ENCODE measurements at regions not wholly inside any gene's neighbourhood (a gene's known extent, or its start where the extent isn't known, plus 50 kb on each side); places are given as distances from the start of the nearest gene placed in this dataset.

DNA sequence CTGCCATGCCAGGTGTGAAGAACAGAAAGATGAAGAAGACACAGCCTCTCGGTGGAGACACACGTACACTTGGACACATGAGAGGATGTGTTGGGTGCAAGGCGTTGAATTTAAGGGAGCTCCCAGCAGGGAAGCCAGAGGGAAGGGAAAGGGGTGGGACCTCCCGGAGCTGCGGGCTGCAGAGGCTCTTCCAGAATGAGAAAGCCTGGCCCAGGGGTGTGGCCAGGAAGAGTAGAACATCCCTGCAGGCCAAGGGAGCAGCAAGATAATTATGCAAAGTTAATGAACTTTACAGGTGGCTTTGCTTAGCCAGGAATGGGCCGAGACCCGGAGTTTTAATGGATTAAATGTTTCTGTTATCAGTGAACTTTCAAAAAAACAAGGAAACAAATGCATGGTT, 270.3 kb downstream of the KLF6 start:
- Mint-ChIP-seq H3K36me3 (peaks cover 0 to 8% of the 10 kb centered on the region in 2 donors), H3K27ac (no peak overlapping the region), H3K9me3 (peaks cover 0 to 9% of the 10 kb centered on the region in 2 donors)
- ATAC-seq (no peak), DNase-seq (ENCODE audit: low spot score in 2 of 2) (no peak)

GRCh38 chr10:3512263-3512662, 272.7 kb downstream of the KLF6 start:
- Mint-ChIP-seq H3K27ac (no peak overlapping the region), H3K9me3 (peaks cover 0 to 5% of the 10 kb centered on the region in 2 donors), H3K36me3 (peaks cover 0 to 8% of the 10 kb centered on the region in 2 donors)
- ATAC-seq (no peak), DNase-seq (ENCODE audit: low spot score in 2 of 2) (no peak)

DNA sequence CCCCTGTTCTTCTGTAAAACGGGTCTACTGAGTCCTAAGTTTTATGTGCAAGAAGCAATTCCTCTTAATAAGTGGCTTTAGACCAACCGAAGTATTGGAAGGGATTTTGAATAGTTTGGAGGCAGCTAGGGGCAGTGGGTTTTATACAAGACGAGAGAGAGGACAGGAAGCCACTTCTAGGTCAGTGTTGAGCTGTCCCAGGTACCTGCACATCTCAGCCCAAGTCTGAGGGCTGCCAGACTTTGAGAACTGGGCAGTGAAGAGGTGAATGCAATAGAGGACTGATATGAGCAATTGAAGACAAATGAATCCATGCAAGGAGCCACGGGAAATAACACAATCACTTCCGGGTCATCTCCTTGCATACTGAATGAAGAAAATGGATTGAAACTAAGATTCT, 273.5 kb downstream of the KLF6 start:
- no peak for DNase-seq (ENCODE audit: low spot score in 2 of 2)
- Mint-ChIP-seq H3K27ac (no peak overlapping the region), H3K36me3 (peaks cover 0 to 1% of the 10 kb centered on the region in 2 donors), H3K9me3 (peaks cover 0 to under 1% of the 10 kb centered on the region in 2 donors)
- ATAC-seq = no peak

GRCh38 chr10:3510741-3511140, 274.3 kb downstream of the KLF6 start:
- DNase-seq (ENCODE audit: low spot score in 2 of 2) (no peak), ATAC-seq (no peak)
- Mint-ChIP-seq H3K9me3 (no peaks in the 10 kb centered on the region), H3K36me3 (no peaks in the 10 kb centered on the region), H3K27ac (no peak overlapping the region)

GRCh38 chr10:3509355-3509754, 275.7 kb downstream of the KLF6 start:
- DNase-seq (ENCODE audit: low spot score in 2 of 2) (no peak), ATAC-seq (no peak)
- Mint-ChIP-seq H3K9me3 (no peaks in the 10 kb centered on the region), H3K27ac (no peak overlapping the region), H3K36me3 (no peaks in the 10 kb centered on the region)

- Mint-ChIP-seq H3K27ac (no peak overlapping the region), H3K36me3 (no peaks in the 10 kb centered on the region), H3K9me3 (no peaks in the 10 kb centered on the region)
- DNase-seq (ENCODE audit: low spot score in 2 of 2) = no peak
- ATAC-seq = no peak
Measured at GRCh38 chr10:3503299-3503698, 281.7 kb downstream of the KLF6 start.

DNA sequence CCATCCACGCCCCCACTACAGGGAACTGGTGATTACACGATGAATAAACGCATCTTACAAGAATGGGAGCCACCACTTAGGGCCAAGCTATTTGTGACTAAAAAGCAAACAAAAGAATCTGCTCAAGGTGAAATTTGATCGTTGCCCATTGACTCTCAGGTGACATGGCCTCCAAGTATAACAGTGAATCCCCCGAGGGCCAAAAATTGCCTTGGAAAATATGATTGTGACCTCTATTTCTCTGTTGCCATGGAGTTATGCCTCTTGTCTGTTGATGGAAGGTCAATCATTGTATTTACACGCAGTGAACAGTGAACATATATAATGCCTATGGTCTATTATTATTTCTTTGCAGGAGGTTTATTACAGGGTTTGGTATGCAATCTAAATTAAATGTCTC, 282.3 kb downstream of the KLF6 start:
- Mint-ChIP-seq H3K27ac (no peak overlapping the region), H3K9me3 (no peaks in the 10 kb centered on the region), H3K36me3 (no peaks in the 10 kb centered on the region)
- DNase-seq (ENCODE audit: low spot score in 2 of 2) (no peak), ATAC-seq (no peak)

DNA sequence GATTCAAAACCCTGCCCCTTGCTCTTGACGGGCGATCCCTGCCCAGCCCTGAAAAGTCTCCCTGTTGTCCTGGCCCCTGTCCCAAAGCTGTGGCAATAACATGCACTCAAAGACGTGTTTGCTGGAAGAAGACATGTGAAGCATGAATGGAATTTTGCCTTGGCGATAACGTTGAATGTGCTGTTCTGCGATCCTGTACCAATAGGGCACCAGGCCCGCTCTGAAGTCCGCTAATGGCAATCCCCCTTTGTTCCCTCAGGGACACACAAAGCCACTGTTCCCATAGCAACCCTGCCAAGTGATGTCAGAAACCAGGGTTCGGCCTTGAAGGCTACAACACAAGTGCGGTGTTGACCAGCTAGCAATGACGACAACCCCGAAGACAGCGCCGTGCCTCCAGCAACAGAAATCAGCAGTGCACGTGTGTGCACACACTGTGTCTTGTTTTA, 284.6 kb downstream of the KLF6 start:
- Mint-ChIP-seq H3K27ac (no peak overlapping the region), H3K9me3 (no peaks in the 10 kb centered on the region), H3K36me3 (no peaks in the 10 kb centered on the region)
- ATAC-seq = no peak
- no peak for DNase-seq (ENCODE audit: low spot score in 2 of 2)

DNA sequence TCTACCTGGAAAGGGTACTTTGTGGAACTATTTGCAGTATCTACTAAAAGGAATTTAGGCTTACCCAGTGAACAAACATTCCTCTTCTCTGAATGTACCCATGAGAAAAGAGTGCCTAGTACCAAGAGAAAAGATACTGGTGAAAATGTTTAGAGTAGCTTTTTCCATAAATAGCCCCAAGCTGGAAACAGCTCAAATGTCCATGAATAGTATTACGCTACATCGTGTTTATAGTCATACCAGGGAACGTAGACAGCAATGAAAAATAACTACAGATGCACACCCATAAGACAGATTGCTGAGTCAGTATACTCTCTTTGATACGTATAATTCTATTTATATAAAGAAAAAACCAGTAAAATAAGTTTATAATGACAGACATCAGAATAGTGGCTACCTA, 285.9 kb downstream of the KLF6 start:
- Mint-ChIP-seq H3K27ac (no peak overlapping the region), H3K9me3 (no peaks in the 10 kb centered on the region)
- ATAC-seq = no peak

GRCh38 chr10:3497581-3497980, 287.4 kb downstream of the KLF6 start:
- Mint-ChIP-seq H3K9me3 (no peaks in the 10 kb centered on the region), H3K27ac (no peak overlapping the region), H3K36me3 (no peaks in the 10 kb centered on the region)
- DNase-seq (ENCODE audit: low spot score in 2 of 2) (no peak), ATAC-seq (no peak)

More for the DNA sequence above, 285.9 kb downstream of the KLF6 start:
- no peak for DNase-seq (ENCODE audit: low spot score in 2 of 2)
- no peaks in the 10 kb centered on the region for H3K36me3 Mint-ChIP-seq

GRCh38 chr10:3496138-3496537, 288.9 kb downstream of the KLF6 start:
- H3K9me3 Mint-ChIP-seq = no peaks in the 10 kb centered on the region
- no peaks in the 10 kb centered on the region for H3K36me3 Mint-ChIP-seq
- no peak for ATAC-seq
- no peak overlapping the region for H3K27ac Mint-ChIP-seq
- DNase-seq (ENCODE audit: low spot score in 2 of 2) = no peak

GRCh38 chr10:3495281-3495680, 289.7 kb downstream of the KLF6 start:
- Mint-ChIP-seq H3K27ac (no peak overlapping the region), H3K9me3 (no peaks in the 10 kb centered on the region), H3K36me3 (no peaks in the 10 kb centered on the region)
- ATAC-seq = no peak
- DNase-seq (ENCODE audit: low spot score in 2 of 2) = no peak

DNA sequence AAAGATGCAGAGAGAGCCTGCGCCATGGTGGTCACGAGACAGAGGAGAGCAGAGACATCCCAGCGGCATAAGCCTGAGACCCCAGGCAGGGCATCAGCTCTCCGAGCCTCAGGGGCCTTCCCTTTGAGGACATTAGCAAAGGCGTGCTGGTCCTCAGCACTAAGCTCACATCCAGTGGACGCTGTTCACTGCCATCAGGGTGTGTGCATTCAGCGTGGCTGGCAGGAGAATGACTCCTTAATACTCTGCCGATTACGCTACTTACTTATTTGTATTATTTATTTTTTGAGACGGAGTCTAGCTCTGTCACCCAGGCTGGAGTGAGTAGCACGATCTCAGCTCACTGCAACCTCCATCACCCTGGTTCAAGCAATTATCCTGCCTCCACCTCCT, 290.2 kb downstream of the KLF6 start:
- ATAC-seq (no peak), DNase-seq (ENCODE audit: low spot score in 2 of 2) (no peak)
- H3K36me3 Mint-ChIP-seq = no peaks in the 10 kb centered on the region
- no peaks in the 10 kb centered on the region for H3K9me3 Mint-ChIP-seq
- H3K27ac Mint-ChIP-seq = no peak overlapping the region

- Mint-ChIP-seq H3K27ac (no peak overlapping the region), H3K36me3 (no peaks in the 10 kb centered on the region), H3K9me3 (no peaks in the 10 kb centered on the region)
- no peak for DNase-seq (ENCODE audit: low spot score in 2 of 2)
- no peak for ATAC-seq
Measured at GRCh38 chr10:3494131-3494837, 290.7 kb downstream of the KLF6 start.

GRCh38 chr10:3493621-3494020, 291.4 kb downstream of the KLF6 start:
- no peak overlapping the region for H3K27ac Mint-ChIP-seq

GRCh38 chr10:3491571-3491970, 293.4 kb downstream of the KLF6 start:
- ATAC-seq = no peak
- no peak for DNase-seq (ENCODE audit: low spot score in 2 of 2)
- H3K27ac Mint-ChIP-seq = no peak overlapping the region

More at GRCh38 chr10:3493621-3494020, 291.4 kb downstream of the KLF6 start:
- no peak for ATAC-seq
- peaks cover 4 to 5% of the 10 kb centered on the region in 2 donors for H3K9me3 Mint-ChIP-seq
- peaks cover 0 to 3% of the 10 kb centered on the region in 2 donors for H3K36me3 Mint-ChIP-seq
- no peak for DNase-seq (ENCODE audit: low spot score in 2 of 2)

GRCh38 chr10:3487228-3487627, 297.8 kb downstream of the KLF6 start:
- DNase-seq (ENCODE audit: low spot score in 2 of 2) = no peak

More at GRCh38 chr10:3491571-3491970, 293.4 kb downstream of the KLF6 start:
- H3K36me3 Mint-ChIP-seq = peaks cover 0 to 4% of the 10 kb centered on the region in 2 donors
- peaks cover 4 to 17% of the 10 kb centered on the region in 2 donors for H3K9me3 Mint-ChIP-seq

GRCh38 chr10:3486346-3487065, 298.5 kb downstream of the KLF6 start:
- ATAC-seq (no peak), DNase-seq (ENCODE audit: low spot score in 2 of 2) (no peak)

More at GRCh38 chr10:3487228-3487627, 297.8 kb downstream of the KLF6 start:
- Mint-ChIP-seq H3K9me3 (peaks cover 4 to 17% of the 10 kb centered on the region in 2 donors), H3K27ac (no peak overlapping the region), H3K36me3 (peaks cover 0 to 4% of the 10 kb centered on the region in 2 donors)
- peak; percentile 23 to 51 for ATAC-seq

More at GRCh38 chr10:3486346-3487065, 298.5 kb downstream of the KLF6 start:
- H3K27ac Mint-ChIP-seq = no peak overlapping the region
- H3K36me3 Mint-ChIP-seq = peaks cover 0 to 4% of the 10 kb centered on the region in 2 donors
- H3K9me3 Mint-ChIP-seq = peaks cover 4 to 17% of the 10 kb centered on the region in 2 donors
